Breast epithelium (tissue), 3 donors: ENCODE measurements at regions not wholly inside any gene's neighbourhood (a gene's known extent, or its start where the extent isn't known, plus 50 kb on each side); places are given as distances from the start of the nearest gene placed in this dataset.

Source experiments
- CTCF ChIP-seq, 3 donors: fragments of 450-650 bp; IDR thresholded peaks; one replicate each; pipeline ENCODE4 v1.5.1; 2016 to 2017; ENCODE audit warnings: antibody characterized with exemption in 3 of 3, mild to moderate bottlenecking in 3 of 3, moderate library complexity in 3 of 3
- POLR2A ChIP-seq: fragments of 450-650 bp; IDR thresholded peaks from one replicate; pipeline ENCODE4 v1.6.1; 2016; ENCODE audit warnings: antibody characterized with exemption, mild to moderate bottlenecking, moderate library complexity
- POLR2AphosphoS5 ChIP-seq, 3 donors: sonication (generic); formaldehyde crosslinking; IDR thresholded peaks; one replicate each; pipeline ENCODE4 v1.6.1; 2017; ENCODE audit warnings: antibody characterized with exemption in 3 of 3

DNA sequence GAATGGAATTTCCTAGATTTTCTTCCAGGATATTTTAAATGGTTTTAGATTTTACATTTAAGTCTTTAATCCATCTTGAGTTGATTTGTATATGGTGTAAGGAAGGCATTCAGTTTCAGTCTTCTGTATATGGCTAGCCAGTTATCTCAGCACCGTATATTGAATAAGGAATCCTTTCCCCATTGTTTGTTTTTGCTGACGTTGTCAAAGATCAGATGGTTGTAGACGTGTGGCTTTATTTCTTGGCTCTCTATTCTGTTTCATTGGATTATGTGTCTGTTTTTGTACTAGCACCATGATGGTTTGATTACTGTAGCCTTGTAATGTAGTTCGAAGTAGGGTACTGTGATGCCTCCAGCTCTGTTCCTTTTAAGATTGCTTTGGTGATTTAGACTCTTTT, 325.7 kb upstream of the EPHA6 start:
- TF ChIP-seq POLR2A (no peak), CTCF (IDR thresholded peaks at IDR 0.05) (no peak), POLR2AphosphoS5 (IDR thresholded peaks at IDR 0.05) (no peak)
